ENCODE measurements at regions not wholly inside any gene's neighbourhood (a gene's known extent, or its start where the extent isn't known, plus 50 kb on each side); places are given as distances from the start of the nearest gene placed in this dataset.
"Not testable (repeated sequence)": the region's sequence is repeated elsewhere in the genome, so short reads cannot be mapped to it uniquely, and the experiment has no call there.

- no peak overlapping the region for H3K4me3 ChIP-seq
- H3K36me3 ChIP-seq, result no peaks in the 10 kb centered on the region
- no peak overlapping the region for H3K27ac ChIP-seq
- H3K27me3 ChIP-seq, result no peaks in the 10 kb centered on the region
- peaks cover 15% of the 10 kb centered on the region for H3K9me3 ChIP-seq
- DNase-seq, result no peak
- no peaks in the 10 kb centered on the region for H3K4me1 ChIP-seq
- intact Hi-C loops (cut with DNase I), result no loop called here
- ATAC-seq, result no peak
- TF ChIP-seq CTCF (IDR thresholded peaks at IDR 0.05), result no peak
Observed at GRCh38 chr2:106004851-106005250, 189.2 kb downstream of the UXS1 start.

GRCh38 chr2:105999211-105999989, 194.7 kb downstream of the UXS1 start:
- intact Hi-C loops (cut with DNase I), result no loop called here
- Histone ChIP-seq H3K4me3 (no peak overlapping the region), H3K27me3 (no peaks in the 10 kb centered on the region), H3K36me3 (no peaks in the 10 kb centered on the region), H3K9me3 (peaks cover 5% of the 10 kb centered on the region), H3K27ac (no peak overlapping the region), H3K4me1 (no peaks in the 10 kb centered on the region)
- DNase-seq (no peak), ATAC-seq (no peak)
- no peak for TF ChIP-seq CTCF (IDR thresholded peaks at IDR 0.05)

GRCh38 chr2:105997711-105998110, 196.4 kb downstream of the UXS1 start:
- Histone ChIP-seq H3K9me3 (peaks cover 7% of the 10 kb centered on the region), H3K4me1 (no peaks in the 10 kb centered on the region), H3K4me3 (no peak overlapping the region), H3K27ac (no peak overlapping the region), H3K27me3 (no peaks in the 10 kb centered on the region), H3K36me3 (no peaks in the 10 kb centered on the region)
- DNase-seq, result no peak
- intact Hi-C loops (cut with DNase I), result no loop called here
- ATAC-seq, result no peak
- no peak for TF ChIP-seq CTCF (IDR thresholded peaks at IDR 0.05)

GRCh38 chr2:105990624-105991023, 203.5 kb downstream of the UXS1 start:
- no peaks in the 10 kb centered on the region for H3K27me3 ChIP-seq
- ATAC-seq (no peak), DNase-seq (no peak)
- H3K4me3 ChIP-seq, result no peak overlapping the region
- TF ChIP-seq CTCF (IDR thresholded peaks at IDR 0.05), result no peak
- H3K4me1 ChIP-seq, result no peaks in the 10 kb centered on the region
- peaks cover 14% of the 10 kb centered on the region for H3K9me3 ChIP-seq
- no peak overlapping the region for H3K27ac ChIP-seq
- intact Hi-C loops (cut with DNase I), result no loop called here
- H3K36me3 ChIP-seq, result no peaks in the 10 kb centered on the region

GRCh38 chr2:105989803-105990202, 204.3 kb downstream of the UXS1 start:
- peaks cover 14% of the 10 kb centered on the region for H3K9me3 ChIP-seq
- H3K36me3 ChIP-seq; DNase-seq; H3K4me1 ChIP-seq; intact Hi-C loops (cut with DNase I); H3K4me3 ChIP-seq; H3K27ac ChIP-seq; H3K27me3 ChIP-seq; ATAC-seq: not testable (repeated sequence)

GRCh38 chr2:105989070-105989469, 205.0 kb downstream of the UXS1 start:
- H3K36me3 ChIP-seq, result no peaks in the 10 kb centered on the region
- TF ChIP-seq CTCF (IDR thresholded peaks at IDR 0.05), result no peak
- peaks cover 14% of the 10 kb centered on the region for H3K9me3 ChIP-seq
- DNase-seq (no peak), ATAC-seq (no peak)
- intact Hi-C loops (cut with DNase I), result no loop called here
- no peak overlapping the region for H3K4me3 ChIP-seq
- H3K27ac ChIP-seq, result no peak overlapping the region
- no peaks in the 10 kb centered on the region for H3K4me1 ChIP-seq
- H3K27me3 ChIP-seq, result no peaks in the 10 kb centered on the region
